SU-DHL-6 (cell line): ENCODE measurements at regions not wholly inside any gene's neighbourhood (a gene's known extent, or its start where the extent isn't known, plus 50 kb on each side); places are given as distances from the start of the nearest gene placed in this dataset.

Source experiments
- H2AFZ ChIP-seq: fragments of 200-600 bp; sonication (generic); 2 replicates; pipeline ENCODE4 v1.6.1; 2014; ENCODE audit warnings: low read depth, mild to moderate bottlenecking, moderate library complexity, mixed read lengths, antibody characterized with exemption, low read length; ENCODE audit not compliant: severe bottlenecking
- H3F3A ChIP-seq: fragments of 200-600 bp; shearing (Covaris generic); 2 replicates; pipeline ENCODE4 v1.6.0; 2016; ENCODE audit warnings: antibody characterized with exemption, mild to moderate bottlenecking; ENCODE audit not compliant: insufficient read depth
- H3K27ac ChIP-seq: fragments of 200-600 bp; sonication (generic); 2 replicates; pipeline ENCODE4 v1.5.1; 2016; ENCODE audit warnings: low read depth, mild to moderate bottlenecking, low read length, moderate library complexity, mixed read lengths
- H3K27me3 ChIP-seq: fragments of 200-600 bp; sonication (generic), shearing (Covaris generic); 2 replicates; pipeline ENCODE4 v1.6.0; 2014; ENCODE audit warnings: mild to moderate bottlenecking, low read length
- H3K36me3 ChIP-seq: fragments of 200-600 bp; sonication (generic); 2 replicates; pipeline ENCODE4 v1.6.1; 2014; ENCODE audit warnings: mild to moderate bottlenecking, low read length, mixed read lengths
- H3K4me2 ChIP-seq: fragments of 300-600, 200-600 bp; shearing (Covaris generic), sonication (generic); 2 replicates; pipeline ENCODE4 v1.6.0; 2014; ENCODE audit warnings: low read length, low read depth, mild to moderate bottlenecking; ENCODE audit not compliant: poor library complexity, severe bottlenecking
- H3K4me3 ChIP-seq: fragments of 200-600 bp; sonication (generic); 2 replicates; pipeline ENCODE4 v1.5.1; 2014; ENCODE audit warnings: antibody characterized with exemption, low read length, mild to moderate bottlenecking, mixed read lengths; ENCODE audit not compliant: insufficient read depth, poor library complexity, severe bottlenecking
- H3K79me2 ChIP-seq: fragments of 200-600 bp; sonication (generic); 2 replicates; pipeline ENCODE4 v1.6.1; 2014; ENCODE audit warnings: mild to moderate bottlenecking, low read length, moderate library complexity; ENCODE audit not compliant: insufficient read depth
- H3K9ac ChIP-seq: fragments of 200-600 bp; sonication (generic); 2 replicates; pipeline ENCODE4 v1.7.0; 2014; ENCODE audit warnings: mild to moderate bottlenecking, low read length
- H3K9me2 ChIP-seq: fragments of 200-600 bp; sonication (generic); replicated peaks from 2 replicates; pipeline ENCODE4 v1.6.1; 2014; ENCODE audit warnings: low read length; ENCODE audit not compliant: insufficient read depth
- H3K9me3 ChIP-seq: fragments of 200-600 bp; sonication (generic); 2 replicates; pipeline ENCODE4 v1.6.1; 2014; ENCODE audit warnings: low read length, mixed read lengths; ENCODE audit not compliant: insufficient read depth
- H4K20me1 ChIP-seq: fragments of 200-600 bp; sonication (generic); 2 replicates; pipeline ENCODE4 v1.6.1; 2014; ENCODE audit warnings: low read depth, mild to moderate bottlenecking, antibody characterized with exemption, low read length, moderate library complexity, mixed read lengths
- EZH2phosphoT487 ChIP-seq: fragments of 200-600 bp; sonication (generic), shearing (Covaris generic); conservative IDR thresholded peaks from 2 replicates; pipeline ENCODE4 v1.6.1; 2018; ENCODE audit warnings: mild to moderate bottlenecking, antibody characterized with exemption, low read length, moderate library complexity, mixed read lengths
- TF ChIP-seq, protein P1 (sequence below): fragments of 200-600 bp; sonication (generic); IDR thresholded peaks from one replicate; pipeline ENCODE4 v1.5.1; 2017; ENCODE audit warnings: antibody characterized with exemption, mild to moderate bottlenecking, low read length, moderate library complexity; ENCODE audit not compliant: insufficient read depth, poor library complexity, severe bottlenecking

DNA sequence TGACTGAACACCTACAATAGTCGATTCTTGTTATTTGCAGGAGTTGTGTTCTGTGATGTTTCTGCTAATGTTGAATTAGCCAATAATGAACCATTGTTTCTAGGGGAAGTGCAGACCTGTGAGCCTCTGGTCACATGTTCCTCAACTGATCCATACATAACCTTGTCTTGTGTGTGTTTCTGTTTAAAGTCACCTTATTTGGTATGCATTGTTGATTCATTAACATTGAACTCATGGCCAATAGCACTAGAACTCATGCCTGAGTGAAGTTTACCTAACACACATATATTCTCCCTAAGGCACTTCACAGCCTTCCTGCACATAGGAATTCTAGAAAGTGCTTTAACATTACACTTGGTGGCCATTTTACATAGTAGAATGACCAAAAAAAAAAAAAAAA, 271.8 kb upstream of the PLET1 start:
- Histone ChIP-seq H3K9me3 (no peaks in the 10 kb centered on the region), H4K20me1 (no peaks in the 10 kb centered on the region), H3K36me3 (no peaks in the 10 kb centered on the region), H3K27me3 (no peaks in the 10 kb centered on the region), H3F3A (no peaks in the 10 kb centered on the region), H3K9me2 (no peaks in the 10 kb centered on the region), H3K79me2 (no peaks in the 10 kb centered on the region), H3K4me2 (no peak overlapping the region), H3K9ac (no peak overlapping the region), H3K4me3 (no peak overlapping the region), H3K27ac (no peak overlapping the region), H2AFZ (no peak overlapping the region)
- TF ChIP-seq, protein P1, sequence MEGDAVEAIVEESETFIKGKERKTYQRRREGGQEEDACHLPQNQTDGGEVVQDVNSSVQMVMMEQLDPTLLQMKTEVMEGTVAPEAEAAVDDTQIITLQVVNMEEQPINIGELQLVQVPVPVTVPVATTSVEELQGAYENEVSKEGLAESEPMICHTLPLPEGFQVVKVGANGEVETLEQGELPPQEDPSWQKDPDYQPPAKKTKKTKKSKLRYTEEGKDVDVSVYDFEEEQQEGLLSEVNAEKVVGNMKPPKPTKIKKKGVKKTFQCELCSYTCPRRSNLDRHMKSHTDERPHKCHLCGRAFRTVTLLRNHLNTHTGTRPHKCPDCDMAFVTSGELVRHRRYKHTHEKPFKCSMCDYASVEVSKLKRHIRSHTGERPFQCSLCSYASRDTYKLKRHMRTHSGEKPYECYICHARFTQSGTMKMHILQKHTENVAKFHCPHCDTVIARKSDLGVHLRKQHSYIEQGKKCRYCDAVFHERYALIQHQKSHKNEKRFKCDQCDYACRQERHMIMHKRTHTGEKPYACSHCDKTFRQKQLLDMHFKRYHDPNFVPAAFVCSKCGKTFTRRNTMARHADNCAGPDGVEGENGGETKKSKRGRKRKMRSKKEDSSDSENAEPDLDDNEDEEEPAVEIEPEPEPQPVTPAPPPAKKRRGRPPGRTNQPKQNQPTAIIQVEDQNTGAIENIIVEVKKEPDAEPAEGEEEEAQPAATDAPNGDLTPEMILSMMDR: no peak
- TF ChIP-seq EZH2phosphoT487: no peak

DNA sequence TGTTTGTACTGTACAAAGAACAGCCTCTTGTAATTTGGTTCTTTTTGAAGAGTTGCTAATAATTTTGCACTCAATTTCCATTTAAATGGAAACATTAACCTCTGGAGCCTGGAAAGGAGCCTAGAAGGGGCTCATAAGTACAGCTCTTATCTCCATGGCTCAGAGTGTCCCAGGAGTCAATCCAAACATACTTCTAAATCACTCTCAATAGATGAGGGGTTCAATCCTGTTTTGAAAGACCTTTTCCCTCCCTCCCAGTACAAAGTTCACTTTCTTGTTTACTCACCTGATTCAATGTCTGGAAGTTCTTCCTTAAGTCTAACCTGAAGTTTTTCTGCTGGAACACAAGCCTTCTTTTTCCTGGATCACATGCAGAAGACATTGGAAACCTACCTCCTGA, 273.0 kb upstream of the PLET1 start:
- H3K27me3 ChIP-seq: no peaks in the 10 kb centered on the region
- H3K4me2 ChIP-seq: no peak overlapping the region
- H3K4me3 ChIP-seq: no peak overlapping the region
- H3K9me2 ChIP-seq: no peaks in the 10 kb centered on the region
- no peaks in the 10 kb centered on the region for H3F3A ChIP-seq
- no peaks in the 10 kb centered on the region for H3K9me3 ChIP-seq
- no peak overlapping the region for H3K27ac ChIP-seq
- no peak overlapping the region for H3K9ac ChIP-seq
- H2AFZ ChIP-seq: no peak overlapping the region
- no peaks in the 10 kb centered on the region for H3K79me2 ChIP-seq
- H3K36me3 ChIP-seq: no peaks in the 10 kb centered on the region
- TF ChIP-seq, protein P1: no peak
- no peak for TF ChIP-seq EZH2phosphoT487
- H4K20me1 ChIP-seq: no peaks in the 10 kb centered on the region

DNA sequence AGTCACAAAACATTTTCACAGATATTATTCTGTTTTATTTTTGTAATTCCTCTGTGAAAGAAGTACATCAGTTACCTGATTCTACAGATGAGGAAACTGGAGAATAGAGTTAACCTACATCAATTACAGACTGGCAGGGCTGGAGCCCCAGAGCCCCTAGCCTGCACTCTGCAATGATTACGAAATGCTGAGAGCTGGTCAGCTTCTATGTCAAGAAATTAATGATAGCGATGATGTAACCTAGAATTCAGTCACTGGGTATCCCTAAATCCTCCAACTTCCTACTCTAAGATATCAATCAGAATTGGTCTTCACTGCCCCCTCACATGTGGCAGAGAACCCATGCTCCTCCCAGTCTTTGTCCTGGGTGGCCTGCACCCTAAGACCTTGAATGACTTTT, 273.5 kb upstream of the PLET1 start:
- Histone ChIP-seq H2AFZ (no peak overlapping the region), H3F3A (no peaks in the 10 kb centered on the region), H3K9ac (no peak overlapping the region), H3K9me3 (no peaks in the 10 kb centered on the region), H3K36me3 (no peaks in the 10 kb centered on the region), H3K79me2 (no peaks in the 10 kb centered on the region), H3K9me2 (no peaks in the 10 kb centered on the region), H3K27me3 (no peaks in the 10 kb centered on the region), H3K27ac (no peak overlapping the region), H3K4me3 (no peak overlapping the region), H4K20me1 (no peaks in the 10 kb centered on the region), H3K4me2 (no peak overlapping the region)
- TF ChIP-seq, protein P1: no peak
- TF ChIP-seq EZH2phosphoT487: no peak

DNA sequence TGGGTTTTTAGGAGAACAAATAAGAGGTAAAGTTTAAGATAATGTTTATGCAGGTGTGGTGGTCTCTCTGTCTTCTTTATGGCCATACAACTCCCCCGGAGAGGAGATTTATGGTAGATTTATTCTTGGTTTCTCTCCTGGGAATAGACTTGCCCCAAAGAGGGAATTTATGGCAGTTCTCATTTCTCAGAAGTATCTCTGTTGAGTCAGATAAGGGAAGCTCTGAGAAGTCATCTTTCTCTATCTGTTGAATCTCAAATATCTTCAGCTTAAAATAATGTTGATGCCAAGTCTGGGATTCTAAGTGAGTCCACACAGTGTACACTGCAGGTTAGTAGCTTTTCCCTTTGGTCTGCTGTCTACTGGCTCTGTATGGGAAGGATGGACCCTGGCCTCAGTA, 276.4 kb upstream of the PLET1 start:
- no peaks in the 10 kb centered on the region for H4K20me1 ChIP-seq
- no peak overlapping the region for H3K27ac ChIP-seq
- H3F3A ChIP-seq: no peaks in the 10 kb centered on the region
- H3K79me2 ChIP-seq: no peaks in the 10 kb centered on the region
- no peaks in the 10 kb centered on the region for H3K9me3 ChIP-seq
- TF ChIP-seq, protein P1: no peak
- TF ChIP-seq EZH2phosphoT487: no peak
- no peaks in the 10 kb centered on the region for H3K27me3 ChIP-seq
- H2AFZ ChIP-seq: no peak overlapping the region
- no peaks in the 10 kb centered on the region for H3K9me2 ChIP-seq
- H3K36me3 ChIP-seq: no peaks in the 10 kb centered on the region
- no peak overlapping the region for H3K4me3 ChIP-seq
- no peak overlapping the region for H3K9ac ChIP-seq
- H3K4me2 ChIP-seq: no peak overlapping the region
